ENCODE measurements at regions not wholly inside any gene's neighbourhood (a gene's known extent, or its start where the extent isn't known, plus 50 kb on each side); places are given as distances from the start of the nearest gene placed in this dataset.

GRCh38 chr2:75800456-75800855 is 89.7 kb upstream of the GCFC2 start:
- no peak for TF ChIP-seq CTCF (IDR thresholded peaks at IDR 0.05; ENCODE audit: insufficient read depth, low read length, poor library complexity, severe bottlenecking)
- no peak for TF ChIP-seq EZH2phosphoT487 (conservative IDR thresholded peaks at IDR 0.05; ENCODE audit: low read length)
